Right kidney (tissue), 1 donor: ENCODE measurements at regions not wholly inside any gene's neighbourhood (a gene's known extent, or its start where the extent isn't known, plus 50 kb on each side); places are given as distances from the start of the nearest gene placed in this dataset.
A peak's percentile ranks its signal among the peaks of the same experiment; 100 is the strongest.

Source experiments
- DNase-seq: peaks from one replicate; pipeline ENCODE4 v3.0.0-alpha.2; 2016

DNA sequence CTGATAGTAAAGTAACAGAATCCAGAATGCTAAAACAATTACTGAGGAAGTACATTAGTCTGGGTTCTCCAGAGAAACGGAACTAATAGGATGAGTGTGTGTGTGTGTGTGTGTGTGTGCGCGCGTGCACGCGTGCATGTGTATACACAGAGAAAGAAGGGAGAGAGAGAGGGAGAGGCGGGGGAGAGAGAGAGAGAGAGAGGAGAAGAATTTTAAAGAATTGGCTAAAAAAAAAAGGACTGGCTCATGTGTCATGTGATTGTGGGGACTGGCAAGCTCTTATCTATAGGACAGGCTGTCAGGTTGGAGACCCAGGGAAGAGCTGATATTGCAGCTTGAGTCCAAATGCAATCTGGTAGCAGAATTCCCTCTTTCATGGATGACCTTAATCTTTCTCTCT is 976.2 kb upstream of the CDH2 start:
- no peak for DNase-seq

DNA sequence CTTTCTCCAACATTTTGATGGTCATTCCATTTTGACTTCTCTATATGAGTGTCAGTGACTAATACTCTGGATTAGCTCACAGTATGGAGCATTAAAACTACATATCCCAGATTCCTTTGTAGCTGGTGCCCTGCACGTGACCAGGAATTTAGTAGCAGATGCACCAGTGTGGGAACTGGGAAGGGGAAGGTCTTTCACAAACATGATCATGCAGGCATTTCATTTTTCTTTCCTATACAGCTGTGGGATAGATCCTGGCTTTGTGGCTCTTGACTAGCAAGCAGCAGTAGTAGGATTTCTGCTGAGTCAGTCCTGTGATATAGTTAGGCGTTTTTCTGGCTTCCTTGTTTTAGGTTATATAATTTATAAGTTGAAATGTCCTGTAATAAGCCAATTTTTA is 971.0 kb upstream of the CDH2 start:
- peak; percentile 2 for DNase-seq

DNA sequence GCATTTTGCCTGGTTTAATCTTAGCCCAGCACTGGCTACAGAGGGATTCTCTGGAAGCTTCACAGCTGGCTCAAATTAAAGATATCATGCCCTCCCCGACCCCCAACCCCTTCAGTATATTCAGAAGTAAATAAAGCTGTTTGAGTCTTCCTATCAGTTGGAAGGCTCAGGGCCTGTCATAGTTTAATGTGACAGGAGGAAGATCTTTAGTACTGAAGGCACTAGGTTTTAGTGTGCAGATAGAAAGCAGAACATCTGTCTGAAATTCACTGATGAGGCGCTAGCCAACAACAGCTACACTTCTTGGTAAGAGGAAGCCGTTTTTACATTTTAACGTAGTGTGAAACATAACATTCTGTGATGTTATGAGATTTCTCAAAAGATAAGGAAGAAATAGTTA is 969.1 kb upstream of the CDH2 start:
- DNase-seq: no peak

DNA sequence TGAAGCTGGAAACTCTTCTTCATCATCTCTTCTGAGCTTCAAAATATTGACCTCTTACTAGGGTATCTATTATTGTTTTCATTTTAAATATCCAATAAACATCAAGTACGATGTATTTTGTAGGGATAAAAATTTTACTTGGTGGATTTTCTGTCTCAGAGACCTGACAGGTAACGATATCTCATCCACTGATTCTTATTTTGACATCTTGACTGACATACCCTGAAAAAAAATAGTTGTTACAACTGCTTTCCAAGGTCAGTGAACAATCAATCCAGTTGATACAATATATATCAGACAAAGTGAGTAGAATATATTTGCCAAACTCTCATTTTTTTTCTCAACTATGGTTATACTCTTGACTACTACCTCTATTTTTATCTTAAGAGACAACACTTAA is 963.7 kb upstream of the CDH2 start:
- DNase-seq: no peak

DNA sequence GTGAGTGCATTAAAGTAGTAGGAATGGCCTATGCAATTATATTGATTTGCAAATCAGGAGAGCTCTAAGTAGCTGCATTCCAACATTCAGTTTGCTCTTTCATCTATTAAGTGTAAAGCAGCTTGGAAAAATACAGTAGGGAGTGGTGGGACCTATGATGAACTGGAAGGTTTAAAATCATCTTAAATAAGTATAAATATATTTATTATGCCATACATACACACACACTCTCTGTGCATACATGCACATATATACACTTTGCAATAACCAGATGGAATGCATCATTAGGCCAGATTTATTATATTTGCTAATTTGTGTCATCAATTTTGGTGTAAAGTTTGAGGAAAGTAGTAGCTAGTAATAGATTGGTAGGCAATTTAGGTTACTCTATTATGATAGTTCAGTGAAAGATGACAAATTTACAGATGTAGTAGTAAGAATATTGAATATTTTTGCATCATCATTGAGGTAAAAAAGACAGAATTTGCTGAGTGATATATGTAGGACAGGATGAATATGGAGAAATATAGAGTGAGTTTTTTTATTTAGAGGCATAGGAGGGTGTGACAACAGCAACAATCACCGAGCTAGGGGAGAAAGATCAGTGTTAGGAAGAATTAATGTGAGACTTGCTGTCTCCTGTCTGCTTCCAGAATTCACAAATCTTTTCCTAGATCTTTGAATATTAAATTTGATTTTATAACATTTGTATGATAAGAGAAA is 961.0 kb upstream of the CDH2 start:
- DNase-seq: no peak

DNA sequence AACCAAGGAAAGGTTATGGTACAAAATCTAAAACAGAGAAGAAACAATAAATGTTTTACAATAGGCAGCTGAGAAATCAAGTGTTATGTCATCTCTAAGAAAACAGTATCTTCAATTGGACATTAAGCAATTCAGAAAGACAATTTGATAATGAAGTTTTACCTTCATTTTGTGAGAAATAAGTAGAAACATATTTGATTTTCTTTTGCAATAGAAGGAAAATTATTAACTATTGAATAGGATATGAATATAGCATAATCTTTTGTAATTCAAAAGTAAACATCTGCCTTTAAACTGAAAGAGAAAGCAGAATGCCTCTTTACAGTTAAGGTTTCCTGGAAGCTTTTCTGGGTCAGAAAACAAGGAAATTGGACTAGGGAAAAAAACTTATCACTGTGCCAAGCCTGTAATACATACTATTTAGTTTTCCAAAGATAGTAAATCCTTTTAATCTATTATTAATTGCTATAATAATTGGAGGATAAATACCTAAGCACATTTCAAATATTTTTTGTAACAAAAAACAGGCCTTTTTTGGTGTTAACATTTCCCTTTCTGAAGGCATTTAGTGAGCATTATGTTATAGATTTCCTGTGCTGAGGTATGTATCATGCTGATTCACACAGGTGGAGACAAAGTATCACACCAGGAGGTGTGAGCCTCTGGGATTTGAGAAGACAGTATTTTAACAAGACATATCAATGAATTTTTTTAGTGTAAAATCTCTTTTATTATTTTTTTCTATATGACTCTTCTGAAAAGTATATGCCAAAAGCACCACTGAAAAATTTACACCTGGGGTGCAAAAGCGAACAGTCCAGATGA is 947.0 kb upstream of the CDH2 start:
- DNase-seq: no peak

DNA sequence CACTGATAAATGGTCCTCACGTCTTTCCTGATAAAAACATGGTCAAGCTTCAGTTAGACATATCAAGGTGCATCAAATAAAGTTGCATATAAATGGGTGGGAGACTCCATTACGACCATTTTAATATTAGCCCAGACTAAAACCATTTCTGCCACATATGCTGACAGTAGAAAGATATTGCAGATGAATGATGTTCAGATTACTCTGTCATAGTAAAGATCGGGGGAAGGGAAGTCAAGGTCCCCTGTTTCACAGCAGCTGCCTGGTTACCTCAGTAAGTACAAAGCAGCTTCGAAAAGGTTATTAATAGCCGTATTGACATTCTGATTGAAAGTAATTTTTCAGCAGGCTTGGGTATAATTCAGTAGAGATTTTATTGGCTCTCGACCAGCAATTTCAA is 927.7 kb upstream of the CDH2 start:
- no peak for DNase-seq

DNA sequence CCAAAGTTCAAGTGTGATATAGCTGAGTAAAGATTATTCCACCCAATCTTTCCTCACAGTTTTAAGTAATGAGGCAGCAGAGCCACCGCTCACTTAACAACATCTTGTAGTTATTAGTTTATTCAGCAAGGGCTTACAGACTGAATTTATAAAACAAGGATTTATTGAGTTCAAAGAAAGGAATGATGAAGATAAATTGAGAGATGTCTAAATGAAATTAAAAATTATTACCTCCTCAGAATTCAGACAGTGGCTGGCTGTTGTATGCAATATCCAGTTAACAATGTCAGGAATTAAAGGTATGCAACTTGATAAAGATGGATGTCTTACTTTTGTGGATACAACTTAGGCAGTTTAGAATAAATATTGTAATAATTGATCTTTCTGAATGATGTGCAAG is 927.3 kb upstream of the CDH2 start:
- DNase-seq: no peak

DNA sequence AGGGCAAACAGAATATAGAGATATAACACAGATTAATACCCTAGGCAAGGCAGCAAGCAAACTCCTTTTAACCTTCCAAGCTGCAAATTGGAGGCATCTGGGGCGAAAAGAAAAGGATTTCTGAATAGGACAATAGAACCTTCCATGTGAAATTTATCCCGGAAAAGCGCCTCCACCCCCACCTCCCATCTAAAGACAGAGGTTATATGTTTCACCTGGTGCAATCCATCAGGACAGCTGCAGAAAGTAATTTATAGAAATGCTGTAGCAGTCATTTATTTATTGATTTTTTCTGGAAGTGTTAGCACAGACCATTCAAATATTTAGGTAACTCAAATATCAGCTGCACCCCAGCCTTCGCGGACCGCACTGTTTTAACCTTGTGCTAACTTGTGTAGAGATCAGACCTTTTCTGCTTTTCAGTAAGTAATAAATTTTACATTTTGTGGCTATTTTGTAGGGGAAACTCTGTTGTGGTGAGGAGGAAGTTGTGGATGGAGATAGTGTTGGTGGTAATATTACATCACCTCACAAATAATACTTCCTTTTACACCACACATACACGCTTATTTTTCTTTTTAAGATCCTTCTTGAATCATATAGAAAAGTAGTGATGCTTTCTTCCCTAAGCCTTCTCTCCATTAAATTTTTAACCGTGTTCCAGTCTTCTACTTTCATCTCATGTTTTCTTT is 919.3 kb upstream of the CDH2 start:
- no peak for DNase-seq

DNA sequence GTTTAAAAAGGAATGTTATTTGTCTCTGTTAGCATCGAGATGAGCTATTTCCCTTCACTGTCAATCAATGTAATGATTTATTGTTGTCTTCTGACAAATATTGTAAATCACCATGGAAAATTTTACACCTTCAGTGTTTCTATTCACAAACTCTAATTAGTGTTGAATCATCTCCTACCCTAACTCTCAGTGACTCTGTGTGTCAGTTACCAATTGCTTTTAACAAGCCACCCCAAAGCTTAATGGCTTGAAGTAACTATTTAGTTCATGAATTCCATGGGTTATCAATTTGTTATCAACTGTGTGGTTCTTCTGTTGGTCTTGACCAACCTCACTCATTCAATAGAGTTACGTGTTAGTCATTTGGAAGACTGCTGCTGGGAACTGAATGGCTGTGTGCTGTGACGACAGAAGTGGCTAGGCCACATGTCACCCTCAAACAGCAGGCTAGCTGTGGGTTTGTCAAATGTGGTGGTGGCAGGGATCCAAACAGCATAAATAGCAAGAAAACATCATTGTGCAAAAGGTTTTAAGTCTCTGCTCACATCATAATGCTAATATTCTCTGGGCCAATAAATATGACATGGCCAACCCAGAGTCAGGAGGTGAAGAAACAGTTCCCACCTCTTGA is 910.8 kb upstream of the CDH2 start:
- DNase-seq: no peak

DNA sequence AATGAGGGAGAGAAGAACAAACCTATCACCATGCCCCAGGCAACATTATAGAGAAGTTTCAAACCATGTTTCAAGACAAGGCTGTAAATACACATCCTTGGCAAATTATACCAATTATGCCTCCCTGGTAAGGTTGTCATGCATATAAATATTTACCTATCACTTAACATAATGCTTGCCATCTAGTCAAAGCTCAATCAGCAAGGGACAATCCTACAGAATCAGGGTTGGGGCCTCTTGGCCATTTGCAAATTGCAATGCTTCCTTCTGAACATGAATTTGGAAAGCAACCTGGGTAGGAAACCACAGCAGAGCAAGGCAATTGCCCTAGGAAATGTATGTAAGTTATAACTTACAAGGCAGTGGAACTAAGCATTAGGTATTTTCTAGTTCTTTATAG is 907.2 kb upstream of the CDH2 start:
- no peak for DNase-seq

DNA sequence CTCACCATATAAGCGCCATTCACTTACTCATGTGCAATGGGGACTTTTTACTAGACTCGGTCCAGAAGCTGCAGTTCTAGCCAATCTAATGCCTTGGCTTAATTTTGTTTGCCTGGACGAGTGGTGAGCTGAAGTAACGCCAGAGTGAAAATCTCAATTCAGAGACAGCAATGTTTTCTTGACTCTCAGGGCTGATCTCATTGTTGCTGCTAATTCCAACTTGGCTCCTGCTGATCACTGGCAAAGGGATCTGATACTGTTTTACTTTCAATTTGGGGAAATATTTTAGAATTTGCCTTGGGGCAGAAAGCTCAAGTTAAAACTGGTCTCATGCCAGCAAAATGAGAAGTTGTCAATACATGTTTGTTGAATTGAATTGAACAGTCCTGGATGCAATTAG is 906.6 kb upstream of the CDH2 start:
- no peak for DNase-seq

DNA sequence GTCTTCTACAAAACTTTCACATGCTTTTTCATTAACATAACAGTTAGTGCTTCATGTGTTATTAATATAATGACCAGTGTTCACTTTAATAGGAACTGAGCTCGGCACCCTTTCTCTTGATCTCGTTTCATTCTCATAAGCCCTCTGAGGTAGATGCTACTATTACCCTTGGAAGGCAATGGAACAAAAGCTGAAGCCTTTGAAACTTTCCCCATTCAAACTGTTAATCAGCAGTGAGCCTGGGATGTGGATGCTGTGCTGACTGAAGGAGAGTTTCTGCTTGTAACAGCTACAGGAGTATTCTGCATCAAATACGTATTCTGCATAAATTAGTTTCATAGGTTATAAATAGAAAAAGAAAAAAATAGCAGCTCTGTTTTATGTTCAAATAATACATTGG is 904.0 kb upstream of the CDH2 start:
- no peak for DNase-seq

DNA sequence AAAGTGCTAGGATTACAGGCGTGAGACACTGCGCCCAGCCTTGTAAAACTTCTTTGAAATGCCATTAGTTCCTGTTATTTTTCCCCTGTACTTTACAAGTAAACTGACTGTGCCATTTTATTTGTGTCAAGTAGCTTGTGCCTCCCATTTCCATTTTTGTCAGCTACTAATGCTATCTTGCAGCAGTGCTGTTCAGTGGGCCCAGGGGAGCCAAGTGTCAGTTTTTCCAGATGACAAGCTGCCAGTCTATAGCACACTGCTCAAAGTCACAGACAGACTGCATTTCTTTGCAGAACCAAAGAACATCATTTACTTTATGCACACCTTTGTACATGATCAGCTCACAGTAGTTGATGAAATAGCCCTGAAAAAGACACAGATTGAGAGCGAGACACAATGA is 901.3 kb upstream of the CDH2 start:
- DNase-seq: no peak

DNA sequence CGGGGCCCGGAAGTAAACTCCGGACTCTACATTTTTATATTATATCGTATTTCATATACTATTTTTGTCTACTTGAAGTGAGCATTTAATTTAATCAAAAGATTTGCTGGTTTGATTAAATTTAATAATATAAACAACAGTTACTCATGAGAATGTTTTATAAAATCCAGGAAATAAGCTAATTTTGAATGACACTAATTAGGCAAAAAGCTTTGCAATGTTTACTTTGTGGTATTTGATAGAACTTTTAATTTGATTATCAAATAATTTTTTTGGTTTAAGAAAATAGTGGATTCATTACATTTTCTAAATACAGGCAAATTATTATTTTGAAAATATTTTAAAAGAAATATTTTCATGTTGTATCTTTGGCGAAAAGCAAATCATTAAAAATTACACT is 900.4 kb upstream of the CDH2 start:
- DNase-seq: no peak

DNA sequence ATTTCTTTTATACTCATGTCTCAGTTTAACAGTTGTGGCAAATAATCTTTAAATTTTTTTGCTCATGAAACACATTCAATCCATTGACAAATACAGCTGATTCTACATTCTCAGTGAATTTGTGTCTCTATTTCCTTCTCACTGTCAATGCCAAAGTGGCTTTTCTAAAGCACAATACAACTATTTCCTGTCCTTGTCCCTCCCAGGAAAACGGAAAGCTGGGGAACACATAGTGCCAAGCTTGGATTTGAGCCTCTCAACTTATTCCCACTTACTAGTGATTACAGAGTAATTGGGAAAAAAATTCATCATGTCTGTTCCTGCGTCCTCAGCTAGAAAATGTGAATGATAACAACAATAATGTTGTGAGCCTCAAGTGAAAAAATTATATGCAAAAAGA is 899.7 kb upstream of the CDH2 start:
- DNase-seq: no peak

DNA sequence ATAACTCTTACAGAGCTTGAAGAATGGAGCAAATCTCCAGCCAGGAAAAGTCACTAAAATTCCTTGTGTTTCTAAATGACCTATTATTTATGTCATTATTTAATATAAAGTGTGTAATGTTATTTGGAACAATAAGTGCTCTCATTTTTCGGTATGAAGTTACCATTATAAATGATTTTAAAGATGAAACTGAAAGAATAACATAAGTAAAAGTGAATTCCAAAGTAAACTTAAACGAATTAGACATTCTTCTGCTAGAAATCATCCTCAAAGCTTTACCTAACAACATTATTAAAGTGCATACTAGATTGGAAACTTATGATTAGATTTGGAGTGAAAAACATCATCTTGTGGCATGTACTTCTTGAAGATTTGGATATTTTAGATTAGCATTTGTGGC is 897.2 kb upstream of the CDH2 start:
- no peak for DNase-seq

DNA sequence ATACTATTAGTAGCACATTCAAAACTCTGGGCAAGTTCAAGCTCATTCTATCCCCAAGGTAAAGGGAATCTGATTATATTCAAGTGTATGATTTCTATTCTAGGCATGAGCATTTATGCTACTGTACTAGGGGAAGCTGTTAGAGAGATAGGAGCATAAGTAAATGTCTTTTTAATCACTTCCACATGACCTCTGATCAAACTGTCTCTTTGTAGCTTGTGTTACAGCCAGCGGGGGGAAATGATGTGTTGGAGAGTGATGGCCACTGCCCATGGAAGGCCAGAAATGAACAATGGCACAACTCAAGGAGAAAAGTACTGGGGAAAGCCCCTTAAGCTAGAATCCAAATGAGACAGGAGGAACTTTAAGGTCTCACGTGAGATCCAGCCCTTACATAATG is 894.9 kb upstream of the CDH2 start:
- no peak for DNase-seq

DNA sequence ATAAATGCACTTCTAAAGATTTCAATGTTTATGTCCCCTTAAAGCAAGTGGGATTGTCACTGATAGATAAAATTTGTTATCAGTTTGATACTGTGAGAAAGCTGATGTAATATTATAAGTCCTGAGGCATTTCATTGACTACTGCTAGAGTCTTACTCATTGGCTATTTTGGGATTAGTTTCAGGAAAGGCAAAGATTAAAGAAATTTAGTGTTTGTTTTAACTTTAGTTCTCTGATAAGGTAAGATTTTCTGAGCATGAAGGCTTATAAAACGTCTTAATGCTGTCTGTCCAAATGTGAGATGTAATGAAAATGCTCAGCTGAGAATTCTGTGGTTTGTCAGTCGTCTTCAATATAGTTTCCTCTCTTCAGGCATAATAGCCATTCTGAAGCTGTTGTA is 886.4 kb upstream of the CDH2 start:
- no peak for DNase-seq

DNA sequence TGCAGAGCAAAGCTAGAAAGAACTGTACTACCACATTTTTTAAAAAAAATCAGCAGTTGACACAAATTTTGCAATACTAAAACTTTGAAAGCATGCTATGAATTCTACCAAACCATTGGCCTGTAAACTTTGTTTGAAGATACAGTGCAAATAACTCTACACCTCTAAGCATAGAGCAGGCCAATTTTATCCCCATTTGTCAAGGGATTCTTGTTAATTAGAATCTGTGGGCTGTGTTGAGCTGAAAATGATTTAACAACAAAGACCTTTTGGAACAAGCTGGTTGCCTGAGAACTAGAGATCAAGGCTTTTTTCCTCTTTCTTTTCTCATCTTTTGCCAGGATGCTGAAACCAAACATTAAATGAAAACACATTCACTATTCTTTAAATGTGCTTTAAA is 886.0 kb upstream of the CDH2 start:
- DNase-seq: no peak

DNA sequence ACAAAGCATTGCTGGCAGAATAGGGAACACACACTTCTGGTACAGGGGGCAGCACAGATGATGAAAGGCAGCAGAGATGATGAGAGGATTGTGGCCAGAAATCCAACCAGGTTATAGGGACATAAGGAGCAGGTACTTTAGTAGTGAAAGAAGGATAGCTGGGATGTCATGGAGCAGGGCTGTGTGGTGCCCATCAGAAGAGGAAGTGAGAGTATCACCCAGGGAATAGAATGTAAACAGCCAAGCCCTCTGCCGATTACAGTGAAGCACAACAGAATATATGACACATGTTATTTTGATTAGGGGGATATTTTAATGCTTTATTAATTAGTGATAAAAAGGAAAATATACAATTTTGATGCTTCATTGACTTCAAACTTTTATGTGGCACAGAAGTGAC is 883.4 kb upstream of the CDH2 start:
- no peak for DNase-seq

DNA sequence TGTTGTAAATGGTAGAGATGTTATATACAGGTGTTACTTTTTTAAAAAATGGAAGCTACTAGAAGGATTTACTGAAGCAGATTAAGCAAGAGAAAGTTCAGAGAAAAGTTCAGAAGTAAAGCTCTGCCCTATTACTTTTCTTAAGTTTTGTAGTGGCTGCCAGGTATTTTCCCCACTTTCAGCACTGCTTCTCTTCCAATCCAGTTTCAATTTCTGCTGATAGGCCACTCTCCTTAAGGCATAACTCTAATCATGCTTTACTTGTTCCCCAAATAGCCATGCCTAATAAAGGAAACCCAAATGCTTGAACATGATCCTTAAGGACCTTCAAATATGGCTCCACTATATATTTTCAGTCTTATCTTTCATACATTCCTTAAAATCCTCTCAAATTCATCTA is 880.8 kb upstream of the CDH2 start:
- DNase-seq: no peak

DNA sequence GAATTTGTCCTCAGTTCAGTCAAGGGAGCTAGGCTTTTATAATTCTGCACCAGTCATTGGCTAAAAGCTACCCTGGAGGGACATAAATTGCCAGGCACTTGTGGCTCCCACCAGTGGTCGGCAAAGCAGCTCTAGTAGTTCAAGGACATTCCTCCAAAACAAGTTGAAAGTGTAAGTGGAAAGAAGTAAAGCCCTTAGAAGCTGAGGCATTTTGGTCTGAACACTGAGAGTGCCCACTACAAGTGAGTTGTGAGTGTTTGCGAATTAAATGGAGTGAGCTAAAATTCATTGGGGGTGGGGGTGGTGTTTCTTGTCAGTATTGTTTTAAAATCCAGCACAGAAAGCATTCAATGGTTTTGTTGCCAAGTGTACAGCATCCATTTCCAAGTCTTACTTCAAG is 879.9 kb upstream of the CDH2 start:
- no peak for DNase-seq
